Testis (tissue), 2 donors: ENCODE measurements at regions not wholly inside any gene's neighbourhood (a gene's known extent, or its start where the extent isn't known, plus 50 kb on each side); places are given as distances from the start of the nearest gene placed in this dataset.
"Not testable (repeated sequence)": the region's sequence is repeated elsewhere in the genome, so short reads cannot be mapped to it uniquely, and the experiment has no call there.

Experiments
- DNase-seq: peaks from one replicate; pipeline ENCODE4 v3.0.0-alpha.2; 2019
- H3K27ac ChIP-seq, 2 donors: fragments of 200-600 bp; sonication (generic); one replicate each; pipeline ENCODE4 v1.5.1; 2019
- H3K27me3 ChIP-seq: fragments of 200-600 bp; sonication (generic); one replicate; pipeline ENCODE4 v1.5.1; 2019
- H3K36me3 ChIP-seq: fragments of 200-600 bp; sonication (generic); one replicate; pipeline ENCODE4 v1.5.1; 2017; ENCODE audit warnings: low read depth; ENCODE audit errors: missing control alignments
- H3K4me1 ChIP-seq: fragments of 200-600 bp; sonication (generic); one replicate; pipeline ENCODE4 v1.5.1; 2019
- H3K4me3 ChIP-seq, 2 donors: fragments of 200-600 bp; sonication (generic); one replicate each; pipeline ENCODE4 v1.5.1; 2017 to 2019
- H3K9me3 ChIP-seq: fragments of 200-600 bp; sonication (generic); one replicate; pipeline ENCODE4 v1.5.1; 2017
- POLR2A ChIP-seq: fragments of 450-650 bp; IDR thresholded peaks from one replicate; pipeline ENCODE4 v1.6.1; 2017; ENCODE audit warnings: antibody characterized with exemption, mild to moderate bottlenecking, moderate library complexity
- WGBS, 2 donors: methylation state at CpG; one replicate each; pipeline ENCODE4 v1.1.5; 2018; 5-methylcytosine and 5-hydroxymethylcytosine counted together
- intact Hi-C: fragments of 100-400 bp; cut with DNase I; formaldehyde crosslinking; loops from one replicate; pipeline ENCODE4 v1.15.1; 2023; ENCODE audit warnings: low total_unique reads
- TF ChIP-seq, protein P1 (sequence below), 3 experiments: fragments of 450-650 bp in 2 of 3; fragments of 200-600 bp in 1 of 3; sonication (generic) in 1 of 3; IDR thresholded peaks; one replicate each; pipeline ENCODE4 v1.5.1; 2016 to 2019; ENCODE audit warnings: antibody characterized with exemption in 3 of 3, mild to moderate bottlenecking in 2 of 3, moderate library complexity in 1 of 3

DNA sequence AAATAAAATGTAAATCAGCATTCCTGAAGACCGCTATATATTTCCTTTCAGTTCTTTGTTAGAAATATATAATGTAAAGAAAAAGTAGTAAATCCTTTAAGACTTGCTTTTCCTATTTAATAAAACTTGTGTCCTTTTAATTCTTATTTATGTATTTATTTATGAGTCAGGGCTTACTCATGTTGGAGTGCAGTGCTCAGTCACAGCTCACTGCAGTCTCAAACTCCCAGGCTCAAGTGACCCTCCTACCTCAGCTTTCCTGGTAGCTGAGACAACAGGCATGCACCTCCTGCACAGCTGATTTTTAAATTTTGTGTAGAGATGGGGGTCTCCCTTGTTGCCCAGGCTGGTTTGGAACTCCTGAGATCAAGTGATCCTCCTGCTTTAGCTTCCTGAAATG lies 724.5 kb downstream of the ANKRD7 start:
- Histone ChIP-seq H3K9me3 (no peaks in the 10 kb centered on the region), H3K4me3 (no peak overlapping the region), H3K27ac (no peak overlapping the region), H3K27me3 (no peaks in the 10 kb centered on the region), H3K36me3 (no peaks in the 10 kb centered on the region), H3K4me1 (no peaks in the 10 kb centered on the region)
- WGBS, 2 donors, result 90 to 95% methylated on average over 1 of the region's 1 CpG
- intact Hi-C loops, result no loop called here
- no peak for DNase-seq
- TF ChIP-seq, protein P1, sequence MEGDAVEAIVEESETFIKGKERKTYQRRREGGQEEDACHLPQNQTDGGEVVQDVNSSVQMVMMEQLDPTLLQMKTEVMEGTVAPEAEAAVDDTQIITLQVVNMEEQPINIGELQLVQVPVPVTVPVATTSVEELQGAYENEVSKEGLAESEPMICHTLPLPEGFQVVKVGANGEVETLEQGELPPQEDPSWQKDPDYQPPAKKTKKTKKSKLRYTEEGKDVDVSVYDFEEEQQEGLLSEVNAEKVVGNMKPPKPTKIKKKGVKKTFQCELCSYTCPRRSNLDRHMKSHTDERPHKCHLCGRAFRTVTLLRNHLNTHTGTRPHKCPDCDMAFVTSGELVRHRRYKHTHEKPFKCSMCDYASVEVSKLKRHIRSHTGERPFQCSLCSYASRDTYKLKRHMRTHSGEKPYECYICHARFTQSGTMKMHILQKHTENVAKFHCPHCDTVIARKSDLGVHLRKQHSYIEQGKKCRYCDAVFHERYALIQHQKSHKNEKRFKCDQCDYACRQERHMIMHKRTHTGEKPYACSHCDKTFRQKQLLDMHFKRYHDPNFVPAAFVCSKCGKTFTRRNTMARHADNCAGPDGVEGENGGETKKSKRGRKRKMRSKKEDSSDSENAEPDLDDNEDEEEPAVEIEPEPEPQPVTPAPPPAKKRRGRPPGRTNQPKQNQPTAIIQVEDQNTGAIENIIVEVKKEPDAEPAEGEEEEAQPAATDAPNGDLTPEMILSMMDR (IDR thresholded peaks at IDR 0.05), result no peak
- TF ChIP-seq POLR2A, result no peak

- intact Hi-C loops, H3K27me3 ChIP-seq, H3K9me3 ChIP-seq, H3K27ac ChIP-seq, H3K4me1 ChIP-seq, DNase-seq, H3K36me3 ChIP-seq, H3K4me3 ChIP-seq: not testable (repeated sequence)
- WGBS, 2 donors, result 50 to 59% methylated on average over 2 of the region's 2 CpGs
These were observed 731.8 kb downstream of the ANKRD7 start for GRCh38 chr7:118956285-118956684.

- Histone ChIP-seq H3K27me3 (no peaks in the 10 kb centered on the region), H3K27ac (no peak overlapping the region), H3K4me3 (no peak overlapping the region), H3K4me1 (no peaks in the 10 kb centered on the region), H3K36me3 (no peaks in the 10 kb centered on the region), H3K9me3 (no peaks in the 10 kb centered on the region)
- intact Hi-C loops, result no loop called here
- TF ChIP-seq, protein P1 (IDR thresholded peaks at IDR 0.05), result no peak
- no peak for TF ChIP-seq POLR2A
- WGBS, 2 donors, result 43 to 54% methylated on average over 1 of the region's 1 CpG
- no peak for DNase-seq
These were observed 744.9 kb downstream of the ANKRD7 start for GRCh38 chr7:118969370-118969769.

GRCh38 chr7:118971706-118972105 lies 747.2 kb downstream of the ANKRD7 start:
- H3K27ac ChIP-seq, result no peak overlapping the region
- H3K36me3 ChIP-seq, result no peaks in the 10 kb centered on the region
- H3K27me3 ChIP-seq, result no peaks in the 10 kb centered on the region
- no peak for TF ChIP-seq POLR2A
- TF ChIP-seq, protein P1 (IDR thresholded peaks at IDR 0.05), result no peak
- 92 to 96% methylated on average over 1 of the region's 1 CpG for WGBS, 2 donors
- no peak for DNase-seq
- H3K4me3 ChIP-seq, result no peak overlapping the region
- no peaks in the 10 kb centered on the region for H3K9me3 ChIP-seq
- H3K4me1 ChIP-seq, result no peaks in the 10 kb centered on the region
- intact Hi-C loops, result no loop called here

DNA sequence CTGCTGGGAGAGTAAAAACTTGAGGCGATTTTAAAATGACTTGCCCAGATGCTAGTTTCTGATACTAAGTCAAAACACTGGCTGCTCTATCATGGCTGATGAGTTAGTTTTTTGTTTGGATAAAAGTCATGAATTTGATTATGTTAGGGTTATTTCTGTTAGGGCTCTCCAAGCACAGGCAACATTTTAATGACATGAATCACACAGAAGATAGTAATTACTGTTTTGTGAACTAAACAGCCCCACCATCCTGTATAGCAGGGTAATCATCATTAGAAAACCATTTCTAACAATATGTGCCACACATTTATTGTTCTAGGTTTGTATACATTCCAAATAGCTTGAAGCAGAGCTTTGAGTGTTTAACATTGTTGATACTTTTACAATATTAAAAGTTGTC lies 750.3 kb downstream of the ANKRD7 start:
- no peaks in the 10 kb centered on the region for H3K4me1 ChIP-seq
- H3K9me3 ChIP-seq, result no peaks in the 10 kb centered on the region
- H3K27me3 ChIP-seq, result no peaks in the 10 kb centered on the region
- H3K36me3 ChIP-seq, result no peaks in the 10 kb centered on the region
- H3K4me3 ChIP-seq, result no peak overlapping the region
- TF ChIP-seq, protein P1 (IDR thresholded peaks at IDR 0.05), result no peak
- no peak for TF ChIP-seq POLR2A
- no peak overlapping the region for H3K27ac ChIP-seq
- no peak for DNase-seq
- intact Hi-C loops, result no loop called here
- 74 to 95% methylated on average over 1 of the region's 1 CpG for WGBS, 2 donors
